ENCODE measurements at regions not wholly inside any gene's neighbourhood (a gene's known extent, or its start where the extent isn't known, plus 50 kb on each side); places are given as distances from the start of the nearest gene placed in this dataset.

DNA sequence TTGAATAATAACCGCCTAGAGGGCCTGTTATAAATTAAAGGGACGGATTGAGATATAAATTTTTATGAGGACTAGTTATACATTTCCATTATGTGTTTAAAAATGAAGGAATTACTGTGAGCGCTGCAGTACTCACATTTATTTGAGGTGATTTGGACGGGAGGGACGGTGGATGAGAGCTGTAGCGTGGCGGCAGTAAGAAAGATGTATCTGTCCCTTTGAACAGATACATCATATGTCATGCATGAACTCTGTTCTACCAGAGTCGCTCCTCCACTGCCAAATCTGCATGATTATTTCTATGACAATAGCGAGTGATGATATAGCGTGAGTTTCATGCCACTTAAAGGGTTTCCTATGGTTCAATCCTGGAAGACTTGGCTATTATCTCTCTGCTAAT is 538.8 kb downstream of the MCTP2 start:
- no peak for DNase-seq

DNA sequence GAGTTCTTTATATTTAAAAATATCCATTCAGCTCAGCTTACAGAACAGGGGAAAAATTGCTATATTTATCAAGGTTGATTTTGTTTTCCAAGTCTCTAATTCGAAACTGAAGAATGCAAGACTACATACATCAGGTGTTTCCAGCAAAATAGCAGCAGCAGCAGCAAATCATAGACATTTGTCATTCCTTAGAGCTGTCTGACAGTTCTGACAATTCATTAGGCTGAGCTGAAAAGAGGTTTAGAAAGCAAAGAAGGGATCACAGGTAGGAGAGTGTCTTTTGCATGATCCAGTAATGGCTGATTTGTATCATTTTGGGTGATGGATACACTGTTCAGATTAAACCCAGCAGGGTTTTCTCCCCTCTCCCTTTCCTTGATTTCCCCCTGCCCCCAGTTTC is 545.7 kb downstream of the MCTP2 start:
- DNase-seq, result no peak

DNA sequence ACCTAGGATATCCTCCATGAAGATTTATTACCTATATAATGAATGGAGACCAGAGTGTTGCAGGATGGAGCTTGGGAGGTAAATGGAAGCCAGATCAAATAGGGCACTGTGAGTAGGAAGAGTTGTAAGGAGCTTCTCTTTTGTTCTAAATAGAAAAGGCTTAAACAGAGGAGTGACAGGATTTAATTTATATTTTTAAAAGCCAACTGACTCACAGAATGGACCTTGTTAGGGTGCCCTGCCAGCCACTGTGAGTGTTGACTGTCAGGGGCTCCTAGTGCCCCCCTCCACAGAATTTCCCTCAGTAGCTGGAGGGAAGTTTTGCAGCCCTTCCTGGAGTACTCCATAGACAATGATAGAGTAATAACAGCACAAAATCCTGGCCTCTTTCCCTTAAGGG is 547.5 kb downstream of the MCTP2 start:
- no peak for DNase-seq

DNA sequence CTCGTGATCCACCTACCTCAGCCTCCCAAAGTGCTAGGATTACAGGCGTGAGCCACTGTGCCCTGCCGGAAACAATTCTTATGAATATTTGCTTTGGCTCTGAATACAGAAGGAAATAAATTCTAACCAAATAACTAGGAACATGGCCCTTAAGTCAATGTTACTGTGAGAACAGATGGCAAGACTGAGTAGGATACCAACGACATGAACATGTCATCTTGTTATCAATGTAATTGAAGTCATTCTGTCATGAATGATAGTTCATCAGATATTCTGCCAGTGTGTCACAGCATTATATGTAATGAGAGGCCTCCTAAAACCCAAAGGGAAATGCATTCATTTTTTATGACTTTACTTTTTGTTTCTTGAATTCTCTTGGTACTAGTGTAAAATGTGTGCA is 548.8 kb downstream of the MCTP2 start:
- no peak for DNase-seq

DNA sequence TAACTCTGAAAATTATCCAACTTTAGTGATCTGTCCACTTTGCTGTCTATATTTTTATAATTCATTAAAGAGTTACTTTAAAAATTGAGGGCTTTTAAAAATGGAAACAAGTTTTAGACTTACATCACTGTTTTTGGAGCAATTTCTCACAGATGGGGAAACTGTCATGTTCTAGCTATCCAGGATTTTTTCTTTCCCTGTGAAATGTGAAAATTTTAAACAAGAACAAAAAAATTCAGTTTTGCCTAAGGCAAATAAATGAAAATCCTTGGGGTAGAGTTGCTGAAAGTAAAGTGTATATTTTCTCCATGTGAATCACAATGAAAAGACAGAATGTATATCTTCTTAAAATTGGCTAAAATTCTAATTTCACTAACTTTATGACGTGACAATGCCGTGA is 553.7 kb downstream of the MCTP2 start:
- DNase-seq, result no peak

DNA sequence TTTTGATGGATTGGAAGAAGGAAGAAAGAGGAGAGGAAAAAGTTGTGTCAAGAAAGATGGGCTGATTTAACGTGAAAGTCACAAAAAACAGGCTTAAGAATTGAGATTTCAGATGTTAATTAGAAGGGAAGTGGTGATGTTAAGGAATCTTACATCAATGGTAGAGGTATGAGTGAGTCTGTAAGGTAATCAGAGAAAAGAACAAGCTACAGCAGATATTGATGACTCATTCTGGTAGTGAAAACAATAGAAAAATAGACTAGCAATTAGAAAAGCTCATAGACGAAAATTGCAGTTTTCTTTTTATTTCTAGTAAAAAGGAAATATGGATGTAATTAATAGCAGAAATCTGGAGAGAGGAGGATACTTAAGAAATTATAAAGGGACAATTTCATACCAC is 559.6 kb downstream of the MCTP2 start:
- DNase-seq, result no peak

DNA sequence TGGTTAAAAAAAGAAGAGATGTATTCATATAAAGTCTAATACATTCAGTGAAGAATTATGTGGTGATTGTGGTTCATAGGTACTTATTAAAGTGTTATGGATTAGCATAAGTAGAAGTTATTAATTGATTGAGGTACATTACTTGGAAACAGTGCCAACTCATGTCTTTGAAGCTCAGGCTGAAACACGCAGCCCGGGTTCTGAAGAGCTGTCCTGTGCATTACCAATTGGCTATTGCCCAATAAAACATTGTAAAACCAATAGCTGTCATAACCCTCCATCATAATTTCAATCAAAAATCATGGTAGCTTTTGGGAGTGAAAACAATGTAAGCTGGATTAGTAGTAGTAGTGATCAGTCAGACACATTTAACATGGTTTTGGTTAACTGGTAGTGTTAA is 560.1 kb downstream of the MCTP2 start:
- no peak for DNase-seq

DNA sequence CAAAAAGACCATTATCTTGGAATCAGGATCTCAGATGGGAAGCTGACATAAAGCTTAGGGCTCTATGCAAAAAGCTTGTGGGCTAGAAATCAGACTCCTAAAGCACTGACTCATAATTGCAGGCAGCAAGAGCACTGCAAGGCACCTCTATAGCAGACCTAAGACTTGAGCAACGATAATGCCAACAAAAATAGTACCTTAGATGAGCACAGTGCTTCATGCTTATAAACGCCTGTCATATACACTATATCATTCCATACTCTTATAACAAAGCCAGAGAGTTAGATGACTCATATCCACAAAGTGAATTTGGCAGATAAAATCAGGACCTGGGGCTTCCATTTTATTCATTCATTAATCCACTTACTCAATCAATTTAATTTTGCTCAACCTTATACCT is 560.8 kb downstream of the MCTP2 start:
- peak; percentile 9 for DNase-seq

DNA sequence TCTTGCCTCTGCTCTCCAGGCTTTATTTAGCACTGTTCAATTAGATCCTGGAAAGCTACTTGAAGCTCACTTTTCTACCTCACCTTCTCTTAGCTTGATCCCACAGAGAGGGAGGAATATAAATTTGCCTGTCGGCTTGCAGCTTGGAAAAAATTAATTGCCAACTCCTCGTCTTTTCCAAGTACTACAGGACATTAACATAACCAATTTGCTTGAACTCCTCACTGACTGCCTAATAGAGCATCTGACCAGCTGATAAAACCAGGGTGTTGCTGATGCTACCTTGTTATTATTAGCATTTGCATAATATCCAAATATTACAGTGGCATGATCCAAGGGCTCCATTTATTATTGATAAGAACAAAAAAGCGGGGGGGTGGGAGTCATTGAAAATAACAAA is 561.8 kb downstream of the MCTP2 start:
- DNase-seq, result no peak

DNA sequence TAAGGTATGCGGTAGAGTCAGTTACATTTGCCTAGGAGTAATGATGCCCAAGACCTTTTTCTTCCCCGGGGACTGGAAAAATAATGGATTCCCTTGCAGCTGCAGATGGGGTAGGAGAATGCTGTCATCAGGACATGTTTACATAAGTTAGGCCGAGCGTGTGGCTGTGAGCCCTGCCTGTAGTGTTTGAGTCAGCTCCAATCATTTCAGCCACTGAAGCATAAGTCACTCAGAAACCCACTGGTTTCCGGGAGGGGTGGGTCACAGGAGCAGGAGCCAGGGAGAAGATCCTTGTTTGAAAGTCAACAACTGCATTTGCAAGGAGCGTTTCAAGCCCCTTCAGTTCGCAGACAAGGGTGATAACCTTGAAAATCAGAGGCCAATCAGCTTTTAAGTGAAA is 562.3 kb downstream of the MCTP2 start:
- peak; percentile 1 for DNase-seq

DNA sequence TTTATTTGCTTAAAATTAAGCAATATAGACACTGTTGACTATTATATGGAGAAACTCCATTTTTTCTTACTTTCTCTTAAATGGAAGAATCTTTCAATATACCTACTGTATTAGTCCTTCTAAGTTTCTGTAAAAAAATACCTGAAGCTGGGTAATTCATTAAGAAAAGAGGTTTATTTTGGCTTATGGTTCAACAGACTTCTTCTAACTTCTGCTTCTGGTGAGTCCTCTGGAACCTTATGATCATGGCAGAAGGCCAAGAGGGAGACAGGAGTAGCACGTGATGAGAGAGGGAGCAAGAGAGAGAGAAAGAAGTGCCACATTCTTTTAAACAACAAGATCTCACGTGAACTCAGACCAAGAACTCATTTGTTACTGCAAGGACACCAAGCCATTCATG is 573.3 kb downstream of the MCTP2 start:
- DNase-seq, result no peak

DNA sequence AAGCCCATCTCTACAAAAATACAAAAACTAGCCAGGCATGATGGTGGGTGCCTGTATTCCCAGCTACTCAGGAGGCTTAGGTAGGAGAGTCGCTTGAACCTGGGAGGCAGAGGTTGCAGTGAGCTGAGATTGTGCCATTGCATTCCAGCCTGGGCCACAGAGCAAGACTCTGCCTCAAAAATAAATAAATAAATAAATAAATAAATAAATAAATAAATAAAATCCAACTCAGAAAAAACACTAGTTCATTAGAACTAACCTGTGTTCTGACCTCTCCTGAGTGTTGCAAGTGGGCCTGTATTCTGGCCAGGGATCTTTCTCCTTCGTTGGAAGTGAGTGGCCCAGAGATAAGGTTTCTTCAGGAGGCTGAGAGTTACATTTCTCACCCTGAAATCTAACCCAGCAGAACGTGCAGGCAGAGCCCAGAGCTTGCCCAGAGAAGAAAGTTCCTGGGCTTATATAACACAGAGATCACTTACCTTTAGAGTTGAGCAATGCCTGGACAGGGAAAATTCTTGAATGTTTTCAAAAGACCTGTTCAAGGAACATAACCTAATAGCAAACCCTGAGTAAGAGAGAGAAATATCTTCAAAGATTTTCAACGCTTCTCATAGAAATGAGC is 583.9 kb downstream of the MCTP2 start:
- no peak for DNase-seq

DNA sequence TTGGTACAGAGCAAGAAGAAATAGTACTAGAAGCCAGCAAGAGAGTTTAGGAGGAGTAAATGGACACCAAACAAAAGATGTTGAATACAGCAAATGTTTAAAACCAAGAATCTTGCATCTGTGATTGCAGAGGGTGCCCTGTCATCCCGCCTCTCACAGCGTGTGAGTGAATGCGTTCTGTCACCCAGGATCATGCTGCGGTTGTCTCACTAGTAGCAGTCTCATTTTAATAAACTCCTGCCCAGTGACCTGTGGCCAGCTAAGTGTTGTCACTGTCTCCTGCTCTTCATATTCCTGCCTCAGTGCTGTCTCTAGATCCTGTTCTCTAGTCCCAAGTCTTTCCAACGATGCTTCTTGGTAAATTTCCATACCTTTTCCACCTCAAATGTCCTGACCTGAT is 584.6 kb downstream of the MCTP2 start:
- no peak for DNase-seq

DNA sequence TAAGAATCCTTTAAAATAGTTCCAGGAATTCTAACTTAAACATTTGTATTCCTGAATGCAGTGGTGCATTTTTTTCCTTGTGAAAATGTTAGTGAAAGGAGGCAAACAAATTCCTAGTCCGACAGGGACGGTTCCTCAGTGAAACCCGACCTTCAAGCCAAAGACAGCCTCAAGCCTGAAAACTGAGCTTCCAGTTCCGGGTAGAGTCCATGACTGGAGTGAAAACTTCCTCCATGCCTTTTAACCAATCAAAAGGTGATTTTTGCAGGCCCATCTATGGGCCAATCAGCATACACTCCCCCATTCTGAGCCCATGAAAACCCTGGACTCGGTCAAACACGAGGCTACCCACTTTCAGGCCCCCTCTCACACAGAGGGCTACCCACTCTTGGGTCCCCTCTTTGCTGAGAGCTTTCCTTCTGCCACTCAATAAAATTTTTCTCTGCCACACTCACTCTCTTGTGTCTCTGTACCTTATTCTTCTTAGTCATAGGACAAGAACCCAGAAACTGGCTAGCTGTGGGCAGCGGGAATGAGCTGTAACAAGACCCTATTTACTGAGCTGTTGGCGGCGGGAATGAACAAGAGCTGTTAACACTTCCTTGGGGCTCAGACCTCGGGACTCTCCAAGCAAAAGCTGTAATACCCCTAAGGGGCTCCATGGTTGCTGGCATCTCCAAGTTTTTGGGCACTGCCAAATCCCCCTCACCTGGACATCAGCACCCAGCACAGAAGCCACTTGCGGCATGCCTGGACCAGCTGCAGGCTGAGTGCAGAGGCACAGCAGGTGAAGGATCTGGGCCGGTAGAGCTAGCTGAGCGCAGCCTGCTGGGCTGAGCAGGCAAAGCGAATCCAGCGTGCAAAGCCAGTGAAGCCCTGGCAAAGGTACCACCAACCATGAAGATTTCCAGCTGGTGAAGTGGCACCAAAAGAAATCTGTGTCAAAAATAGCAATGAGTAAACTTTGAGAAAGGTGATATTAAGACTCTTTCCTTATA is 598.8 kb downstream of the MCTP2 start:
- DNase-seq, result no peak

DNA sequence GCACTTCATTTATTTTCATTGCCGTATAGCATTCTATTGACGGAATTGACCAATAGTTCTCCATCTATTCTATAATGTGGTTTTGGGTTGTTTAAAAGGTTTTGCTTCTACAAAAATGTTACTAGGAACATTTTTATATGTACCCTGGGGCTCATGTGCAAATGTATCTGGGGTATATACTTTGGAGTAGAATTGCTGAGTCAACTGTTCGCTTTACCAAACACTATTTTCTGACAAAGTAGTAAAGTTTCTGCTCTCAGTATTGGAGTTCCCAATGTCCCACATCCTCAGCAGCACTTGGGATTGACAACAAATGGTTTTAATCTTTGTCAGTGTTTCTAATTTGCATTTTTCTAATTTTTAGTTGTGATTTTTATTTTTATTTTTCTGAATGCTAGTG is 602.6 kb downstream of the MCTP2 start:
- no peak for DNase-seq

DNA sequence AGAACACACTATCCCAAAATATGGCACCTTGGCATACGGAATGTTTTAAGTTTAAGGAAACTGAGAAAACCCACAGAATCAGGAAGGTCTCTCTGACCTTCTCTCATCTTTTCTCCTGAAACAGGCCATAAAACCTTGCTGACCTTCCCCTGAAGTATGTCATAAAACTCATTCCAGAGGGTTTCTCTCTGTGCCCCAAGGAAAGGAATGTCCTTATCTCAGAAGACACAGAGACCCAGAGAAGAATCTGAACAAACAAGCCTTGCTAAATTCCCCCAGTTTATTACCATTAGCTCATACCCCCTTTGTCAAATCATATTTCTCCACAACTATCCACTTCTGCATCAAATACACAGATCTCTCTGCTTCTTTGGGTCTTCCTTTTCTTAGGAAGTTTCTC is 603.1 kb downstream of the MCTP2 start:
- DNase-seq, result no peak

DNA sequence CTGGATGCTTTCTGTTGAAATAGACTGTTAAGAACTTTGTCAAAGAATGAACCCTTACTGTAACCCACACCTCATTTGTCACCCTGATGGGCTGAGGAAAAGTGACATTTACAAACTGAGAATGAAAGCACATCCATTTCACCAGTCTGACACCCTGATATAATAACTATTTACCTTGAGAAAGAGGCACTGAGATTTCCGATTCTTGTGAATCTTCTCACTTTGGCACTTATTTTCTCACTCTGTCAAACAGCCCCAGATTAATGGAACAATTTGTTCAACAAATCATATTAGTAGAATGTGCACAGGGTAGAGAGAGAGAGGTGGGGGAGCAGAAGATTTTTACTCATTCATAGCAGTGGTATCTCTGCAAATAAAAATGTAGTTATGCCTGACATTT is 606.9 kb downstream of the MCTP2 start:
- DNase-seq, result no peak

DNA sequence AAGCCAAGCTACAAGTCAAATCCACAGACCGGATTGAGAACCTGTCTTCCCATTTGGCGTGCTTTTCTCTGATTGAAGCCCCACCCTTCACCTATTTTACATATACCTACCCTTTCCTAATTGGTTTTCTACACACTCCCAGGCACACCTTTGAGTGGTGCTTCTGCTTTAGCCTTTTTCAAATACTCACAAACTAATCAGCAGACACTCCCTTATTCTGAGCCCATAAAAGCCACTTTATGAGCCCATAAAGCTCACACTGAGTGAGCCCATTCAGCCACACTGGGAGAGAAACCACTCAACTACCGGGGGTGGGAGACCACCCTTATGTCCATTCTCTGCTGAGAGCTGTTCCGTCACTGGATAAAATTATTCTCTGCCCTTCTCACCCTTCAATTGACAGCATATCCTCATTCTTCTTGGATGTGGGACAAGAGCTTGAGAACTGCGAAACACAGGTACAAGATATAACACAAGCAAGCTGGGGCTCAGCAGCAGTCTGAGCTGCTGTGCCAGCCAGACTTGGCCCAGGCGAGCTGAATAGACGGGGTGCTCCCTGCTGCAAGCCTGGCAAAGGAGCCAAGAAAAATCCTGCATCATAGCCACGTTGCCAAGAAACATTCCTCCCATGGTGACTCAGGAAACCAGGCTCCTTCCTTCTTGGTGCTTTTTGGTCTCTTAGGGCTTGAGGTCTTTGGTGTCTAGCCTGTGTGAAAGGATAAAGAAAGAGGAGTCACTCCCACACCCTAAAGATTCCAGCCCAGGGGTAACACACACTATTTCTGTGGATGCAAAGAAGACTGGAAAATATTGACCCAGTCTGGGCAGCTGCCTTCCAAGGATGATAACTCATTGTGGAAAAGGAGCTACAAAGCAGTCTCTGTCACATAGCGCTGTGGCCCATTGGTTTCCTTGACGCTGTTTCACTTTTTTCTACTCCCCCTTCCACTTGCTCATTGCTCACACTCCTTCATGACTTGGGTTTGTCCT is 609.7 kb downstream of the MCTP2 start:
- peak; percentile 8 for DNase-seq

DNA sequence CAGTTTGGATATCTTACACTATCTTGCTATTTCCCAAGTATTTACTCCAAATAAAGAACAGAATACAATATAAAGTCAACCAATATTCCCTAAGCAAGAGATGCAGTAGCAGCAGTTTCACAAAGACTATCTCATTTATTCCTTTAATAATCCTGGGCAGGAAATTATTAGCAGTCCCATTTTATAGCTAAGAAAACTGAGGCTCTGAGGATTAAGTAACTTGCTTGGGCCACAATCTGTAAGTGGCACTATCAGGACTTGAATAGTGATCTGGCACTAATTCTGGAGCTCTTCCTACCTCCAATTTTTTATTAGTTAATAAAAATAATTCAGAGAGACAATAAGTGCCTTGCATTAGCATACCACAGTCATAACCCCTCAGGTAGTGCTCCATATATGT is 611.7 kb downstream of the MCTP2 start:
- no peak for DNase-seq

DNA sequence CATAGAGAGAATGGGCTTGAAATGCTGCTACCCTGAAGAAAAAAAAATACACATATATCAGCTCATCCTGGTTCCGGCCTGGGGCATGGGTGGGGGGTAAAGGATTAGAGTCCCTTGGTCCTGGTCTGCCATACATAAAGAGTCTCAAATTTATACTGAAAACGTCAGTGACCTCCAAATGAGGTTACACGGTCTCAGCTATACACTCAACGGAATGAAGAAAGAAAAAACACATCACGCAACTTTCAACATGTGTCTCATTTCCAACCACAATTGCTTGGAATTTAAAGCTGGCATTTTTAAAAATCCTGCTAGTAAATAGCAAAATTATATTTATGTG is 612.8 kb downstream of the MCTP2 start:
- peak; percentile 9 for DNase-seq

DNA sequence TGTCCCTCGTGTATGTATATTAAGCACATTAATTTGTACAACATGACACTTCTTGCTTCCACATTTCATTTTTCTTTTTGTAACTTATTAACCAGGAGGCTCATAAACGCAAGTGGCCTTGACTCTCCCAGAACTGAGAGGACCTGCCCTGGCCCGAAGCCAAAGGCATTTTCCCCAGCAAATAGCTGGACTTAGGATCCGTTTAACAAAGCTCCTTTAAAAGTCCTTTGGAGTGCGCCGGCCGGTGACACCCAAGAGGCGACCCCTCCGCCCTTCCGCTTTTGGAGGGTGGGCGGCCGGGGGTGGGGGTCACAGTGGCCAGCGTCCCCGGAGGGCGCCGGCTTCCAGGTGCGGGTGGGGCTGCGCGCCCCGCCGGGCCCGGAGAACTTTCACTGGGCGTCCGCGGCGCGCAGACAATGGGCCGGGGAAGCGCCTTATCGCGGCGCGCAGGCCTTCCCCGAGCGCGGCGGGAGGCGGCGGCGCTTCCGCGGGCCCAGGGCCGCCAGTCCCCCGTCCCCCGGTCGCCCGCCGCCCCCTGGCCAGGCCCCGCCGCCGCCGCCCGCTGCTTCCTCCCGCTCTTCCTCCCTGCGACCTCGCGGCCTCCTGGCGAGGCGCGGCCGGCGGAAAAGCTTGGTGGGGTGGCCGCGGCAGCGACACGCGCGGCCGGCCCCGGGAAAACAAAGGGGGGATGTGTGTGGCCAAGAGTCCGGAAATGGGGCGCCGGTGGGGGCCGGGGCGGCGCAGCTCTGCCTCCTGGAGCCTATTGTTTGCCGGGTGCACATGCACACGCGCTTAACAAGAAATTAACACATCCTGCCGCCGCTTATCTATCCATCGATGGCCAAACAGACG is 613.4 kb downstream of the MCTP2 start:
- DNase-seq, result peak; percentile 20

DNA sequence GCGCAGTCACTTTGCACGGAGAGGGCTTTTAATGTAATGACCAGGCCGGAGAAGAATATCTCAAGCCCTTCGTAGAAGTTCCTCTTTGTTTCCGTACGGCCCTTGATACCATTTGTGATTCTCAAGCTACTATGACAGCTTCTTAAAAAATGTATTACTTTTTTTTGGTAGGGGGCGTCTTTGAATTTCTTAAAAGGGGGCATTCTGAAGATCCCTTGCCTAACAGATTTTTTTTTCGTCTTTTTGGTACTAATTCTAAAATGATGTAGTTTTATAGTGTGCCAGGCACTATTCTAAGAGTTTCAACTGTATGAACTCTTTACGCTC is 614.0 kb downstream of the MCTP2 start:
- DNase-seq, result no peak

DNA sequence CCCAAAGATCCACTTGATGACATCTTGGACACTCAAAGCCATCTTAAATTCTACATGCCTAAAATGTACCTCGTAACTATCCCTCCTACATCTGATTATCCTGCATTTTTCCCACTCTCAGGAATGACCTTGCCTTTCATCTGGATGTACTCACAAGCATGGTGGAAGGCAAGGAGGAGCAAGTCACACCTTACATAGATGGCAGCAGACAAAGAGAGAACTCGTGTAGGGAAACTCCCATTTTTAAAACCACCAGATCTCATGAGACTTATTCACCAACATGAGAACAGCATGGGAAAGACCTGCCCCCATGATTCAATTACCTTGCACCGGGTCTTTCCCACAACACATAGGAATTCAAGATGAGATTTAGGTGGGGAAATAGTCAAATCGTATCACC is 616.0 kb downstream of the MCTP2 start:
- no peak for DNase-seq

Data from fibroblast of skin of right quadriceps (primary cell).